ENCODE measurements at regions not wholly inside any gene's neighbourhood (a gene's known extent, or its start where the extent isn't known, plus 50 kb on each side); places are given as distances from the start of the nearest gene placed in this dataset.

DNA sequence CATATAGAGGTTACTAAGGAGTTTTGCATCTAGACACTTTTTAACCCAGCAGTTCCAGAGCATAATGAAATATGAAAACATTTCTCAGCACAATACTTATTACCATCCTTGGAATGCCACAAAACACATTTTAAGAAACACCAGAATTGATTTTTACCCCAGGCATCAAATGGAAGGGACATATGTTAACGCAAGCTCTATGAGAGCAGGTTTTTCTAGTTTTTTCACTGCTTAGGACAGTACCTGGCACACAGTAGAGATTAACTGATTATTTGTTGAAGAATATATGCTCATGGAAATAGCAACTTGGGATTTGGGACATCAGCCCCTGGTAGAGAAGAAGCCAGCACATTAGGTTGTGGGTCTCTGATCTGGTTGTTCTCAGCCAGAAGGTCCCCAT, 67.0 kb upstream of the ARID5B start:
- no peak overlapping the region for H3K4me3 ChIP-seq (ENCODE audit: low read depth, low read length)
- ChIA-PET CTCF (interaction anchor here (0.9 to 5.9 kb wide), 10 partner anchors 9 to 99 kb away, joined by 3 to 62 read pairs (median 5); no protein-coding TSS in a partner anchor), POLR2A (no interaction called here)
- DNase-seq (ENCODE audit: low read depth, low spot score), result no peak
- TF ChIP-seq, protein P1, sequence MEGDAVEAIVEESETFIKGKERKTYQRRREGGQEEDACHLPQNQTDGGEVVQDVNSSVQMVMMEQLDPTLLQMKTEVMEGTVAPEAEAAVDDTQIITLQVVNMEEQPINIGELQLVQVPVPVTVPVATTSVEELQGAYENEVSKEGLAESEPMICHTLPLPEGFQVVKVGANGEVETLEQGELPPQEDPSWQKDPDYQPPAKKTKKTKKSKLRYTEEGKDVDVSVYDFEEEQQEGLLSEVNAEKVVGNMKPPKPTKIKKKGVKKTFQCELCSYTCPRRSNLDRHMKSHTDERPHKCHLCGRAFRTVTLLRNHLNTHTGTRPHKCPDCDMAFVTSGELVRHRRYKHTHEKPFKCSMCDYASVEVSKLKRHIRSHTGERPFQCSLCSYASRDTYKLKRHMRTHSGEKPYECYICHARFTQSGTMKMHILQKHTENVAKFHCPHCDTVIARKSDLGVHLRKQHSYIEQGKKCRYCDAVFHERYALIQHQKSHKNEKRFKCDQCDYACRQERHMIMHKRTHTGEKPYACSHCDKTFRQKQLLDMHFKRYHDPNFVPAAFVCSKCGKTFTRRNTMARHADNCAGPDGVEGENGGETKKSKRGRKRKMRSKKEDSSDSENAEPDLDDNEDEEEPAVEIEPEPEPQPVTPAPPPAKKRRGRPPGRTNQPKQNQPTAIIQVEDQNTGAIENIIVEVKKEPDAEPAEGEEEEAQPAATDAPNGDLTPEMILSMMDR (IDR thresholded peaks at IDR 0.05; ENCODE audit: insufficient read depth, low read length, missing control alignments), result no peak

DNA sequence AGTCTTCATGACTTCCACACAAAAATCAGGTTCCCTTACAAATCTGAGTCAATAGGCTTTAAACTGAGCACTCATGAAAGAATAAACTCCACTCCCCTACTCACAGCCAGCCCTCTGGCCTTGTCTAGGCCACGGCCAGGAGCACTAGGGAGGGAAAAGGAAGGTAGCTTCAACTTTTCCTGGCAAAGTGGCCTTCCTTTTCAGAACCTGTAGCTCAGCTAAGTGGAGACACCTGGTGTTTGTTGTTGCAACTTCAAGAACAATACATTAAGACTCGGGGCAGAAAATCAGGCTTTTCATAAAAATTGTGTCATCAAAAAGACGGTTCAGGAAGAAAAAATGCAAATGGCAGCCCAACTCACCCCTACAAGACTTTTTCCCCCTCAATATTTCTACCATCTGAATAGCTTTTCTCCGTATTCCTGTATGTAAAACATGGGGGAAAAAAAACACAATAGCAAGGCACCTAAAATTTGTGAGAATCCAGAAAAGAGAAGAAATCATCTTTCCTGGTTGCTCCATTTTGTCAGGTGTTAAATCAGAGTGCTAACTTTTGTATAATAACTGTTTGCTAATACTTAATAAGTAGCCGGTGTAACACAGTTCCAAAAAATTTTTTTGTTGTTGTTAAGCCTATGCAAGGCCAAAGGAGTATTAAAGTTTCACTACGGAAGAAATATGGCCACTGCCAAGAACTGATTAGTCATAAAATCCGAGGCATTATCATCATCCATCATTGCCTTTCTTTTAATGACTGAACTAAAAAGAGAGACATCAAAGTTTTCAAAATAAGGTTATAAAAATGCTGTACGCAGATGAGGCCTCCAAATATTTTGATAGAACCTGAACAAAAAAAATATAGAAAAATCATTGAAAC, 66.2 kb upstream of the ARID5B start:
- TF ChIP-seq, protein P1 (IDR thresholded peaks at IDR 0.05; ENCODE audit: insufficient read depth, low read length, missing control alignments), result peak; percentile 34
- H3K4me3 ChIP-seq (ENCODE audit: low read depth, low read length), result no peak overlapping the region
- ChIA-PET CTCF (interaction anchor here (0.8 to 5.9 kb wide), 14 partner anchors 8 to 180 kb away, joined by 3 to 62 read pairs (median 4); no protein-coding TSS in a partner anchor), POLR2A (no interaction called here)
- no peak for DNase-seq (ENCODE audit: low read depth, low spot score)

DNA sequence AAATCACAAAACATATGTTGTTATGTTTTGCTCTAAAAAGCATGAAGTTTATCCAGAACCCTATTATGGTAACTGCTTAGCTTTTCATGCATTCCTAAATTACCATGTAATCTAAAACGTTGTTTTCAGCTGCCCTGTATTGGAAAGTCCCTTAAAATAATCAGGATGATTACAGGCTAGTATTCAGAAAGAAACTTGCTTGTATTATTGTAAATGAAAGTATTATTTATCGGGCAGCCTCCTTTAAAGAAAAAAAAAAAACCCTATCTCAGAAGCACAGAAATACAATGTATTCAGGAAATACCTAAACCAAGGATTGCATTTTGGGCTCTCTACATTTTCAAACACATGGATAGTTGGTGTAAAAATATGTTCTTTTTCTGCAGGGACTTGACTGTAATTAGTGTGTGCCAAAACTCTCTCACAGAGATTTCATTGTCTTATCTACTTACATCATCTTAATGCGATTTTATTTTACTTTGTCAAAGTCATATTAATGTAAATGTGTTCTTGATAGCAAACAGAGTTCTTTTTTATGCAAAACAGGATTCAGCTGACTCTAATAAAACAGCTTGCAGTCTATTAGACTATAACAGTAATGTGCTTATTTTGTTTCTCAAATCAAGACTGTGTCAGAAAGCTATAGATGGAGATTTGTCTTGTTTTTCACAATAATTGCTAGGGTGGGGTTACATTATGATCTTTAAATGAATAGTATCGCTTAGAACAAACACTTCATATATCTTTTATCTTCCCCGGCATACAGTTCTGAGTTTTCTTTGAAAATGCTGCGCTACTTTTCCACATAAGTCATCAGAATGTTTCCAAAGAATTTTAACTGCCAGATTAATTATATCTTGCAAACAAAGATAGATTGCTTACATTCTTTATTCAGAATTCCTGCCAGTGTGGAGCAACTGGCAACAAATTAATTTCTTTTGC, 65.3 kb upstream of the ARID5B start:
- no peak overlapping the region; the same call in 1 of the 2 replicates for H3K4me3 ChIP-seq (ENCODE audit: low read depth, low read length)
- ChIA-PET CTCF (interaction anchor here (0.8 to 5.9 kb wide), 10 partner anchors 9 to 179 kb away, joined by 3 to 62 read pairs (median 4); no protein-coding TSS in a partner anchor), POLR2A (no interaction called here)
- TF ChIP-seq, protein P1 (IDR thresholded peaks at IDR 0.05; ENCODE audit: insufficient read depth, low read length, missing control alignments), result no peak
- no peak for DNase-seq (ENCODE audit: low read depth, low spot score)

DNA sequence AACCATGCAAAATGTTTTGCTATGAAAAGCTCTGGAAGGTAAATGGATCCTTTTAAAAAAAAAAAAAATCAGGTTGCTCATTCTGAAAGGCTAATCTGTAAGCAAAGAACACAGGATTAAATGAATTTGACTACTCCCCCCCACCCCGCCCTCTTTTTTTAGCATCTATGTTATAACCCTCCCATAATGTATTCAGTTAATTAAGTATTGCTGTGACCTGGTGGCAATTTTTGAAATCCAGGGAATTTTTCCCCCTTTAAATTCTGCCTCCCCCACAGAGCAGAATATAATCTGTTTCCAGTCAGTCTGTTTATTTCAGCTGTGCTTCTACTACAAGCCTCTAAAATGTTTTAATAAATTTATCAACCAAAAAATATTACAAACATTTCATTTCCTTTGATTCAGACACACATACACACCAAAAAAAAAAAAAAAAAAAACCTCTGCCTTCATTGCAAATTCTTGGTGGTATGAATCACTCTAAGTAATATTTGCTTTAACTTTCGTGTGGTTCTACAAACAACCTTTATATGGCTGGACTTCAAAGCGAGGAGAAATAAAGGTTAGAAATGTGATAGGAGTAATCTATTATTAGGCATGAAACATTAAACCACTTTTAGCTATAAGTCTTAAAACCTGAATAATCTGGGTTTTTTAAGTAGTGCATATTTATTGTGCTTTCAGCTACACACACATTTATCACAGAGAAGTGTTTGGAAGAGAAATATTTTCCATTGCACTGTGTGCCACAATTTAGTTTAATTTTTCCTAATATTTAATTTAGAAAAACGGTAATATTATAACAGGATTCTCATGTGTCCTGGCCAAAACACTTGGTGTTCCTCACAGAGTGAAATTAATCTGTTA, 64.4 kb upstream of the ARID5B start:
- H3K4me3 ChIP-seq (ENCODE audit: low read depth, low read length), result no peak overlapping the region

DNA sequence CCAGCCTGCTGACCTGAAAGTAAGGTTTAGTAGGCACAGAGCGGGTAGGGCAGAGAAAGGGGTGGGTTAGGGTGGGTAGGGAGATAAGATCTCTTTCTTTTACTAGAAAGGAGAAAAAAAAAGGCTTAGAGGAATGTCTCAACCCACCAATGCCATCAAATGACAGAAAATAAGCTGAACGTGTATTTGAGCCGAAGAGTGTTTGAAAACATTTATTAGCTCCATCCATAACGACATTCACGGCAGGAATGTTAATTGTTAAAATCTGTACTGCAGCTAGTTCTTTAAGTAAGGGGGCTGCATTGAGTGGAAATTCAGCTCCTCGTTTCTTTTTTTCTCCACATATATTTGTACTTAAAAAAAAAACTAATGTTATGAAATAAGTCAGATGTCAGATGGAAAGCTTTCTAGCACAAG, 63.7 kb upstream of the ARID5B start:
- ChIA-PET CTCF (interaction anchor here (1.3 to 5.9 kb wide), 5 partner anchors 11 to 88 kb away, joined by 3 to 62 read pairs (median 7); no protein-coding TSS in a partner anchor), POLR2A (interaction anchor here (1.2 kb wide), 1 partner anchor 64 kb away, joined by 3 read pairs; no protein-coding TSS in a partner anchor)
- no peak for DNase-seq (ENCODE audit: low read depth, low spot score)
- TF ChIP-seq, protein P1 (IDR thresholded peaks at IDR 0.05; ENCODE audit: insufficient read depth, low read length, missing control alignments), result no peak
- H3K4me3 ChIP-seq (ENCODE audit: low read depth, low read length), result no peak overlapping the region

More for the DNA sequence above, 64.4 kb upstream of the ARID5B start:
- ChIA-PET POLR2A (interaction anchor here (0.6 to 1.2 kb wide), 2 partner anchors 64 to 65 kb away, joined by 3 read pairs; no protein-coding TSS in a partner anchor), CTCF (interaction anchor here (1.1 to 5.9 kb wide), 5 partner anchors 9 to 88 kb away, joined by 3 to 62 read pairs (median 4); no protein-coding TSS in a partner anchor)
- DNase-seq (ENCODE audit: low read depth, low spot score), result no peak
- TF ChIP-seq, protein P1 (IDR thresholded peaks at IDR 0.05; ENCODE audit: insufficient read depth, low read length, missing control alignments), result no peak
